WTC11 (cell line): ENCODE measurements at regions not wholly inside any gene's neighbourhood (a gene's known extent, or its start where the extent isn't known, plus 50 kb on each side); places are given as distances from the start of the nearest gene placed in this dataset.

Source experiments
- ATAC-seq: fragments of 200-7000 bp; cut with Tn5 transposase; 2 replicates; pipeline ENCODE4 v1.10.0; 2021; ENCODE audit warnings: mild to moderate bottlenecking, moderate library complexity
- CTCF ChIA-PET: fragments of 300-600 bp; sonication (Branson Sonifier 250); formaldehyde crosslinking; loops from one replicate; lab custom pipeline; 2021; ENCODE audit warnings: antibody characterized with exemption; lab: Charles Lee
- POLR2A ChIA-PET: fragments of 350-600 bp; sonication (Branson Sonifier 250); formaldehyde crosslinking; loops from one replicate; lab custom pipeline; 2021; ENCODE audit warnings: antibody characterized with exemption; lab: Charles Lee
- DNase-seq: peaks from one replicate; pipeline ENCODE4 v3.0.0; 2021; ENCODE audit warnings: low spot score
- H3K27ac Mint-ChIP-seq: 2 replicates; pipeline ENCODE4 v1.8.0; 2021; ENCODE audit warnings: mixed read lengths
- H3K27me3 Mint-ChIP-seq: 2 replicates; pipeline ENCODE4 v1.8.0; 2021; ENCODE audit warnings: low read depth, mild to moderate bottlenecking, moderate library complexity, mixed read lengths
- H3K36me3 Mint-ChIP-seq: 2 replicates; pipeline ENCODE4 v1.8.0; 2021; ENCODE audit warnings: mixed read lengths
- H3K4me1 Mint-ChIP-seq: 2 replicates; pipeline ENCODE4 v1.8.0; 2022; ENCODE audit warnings: mixed read lengths
- H3K4me3 Mint-ChIP-seq: 2 replicates; pipeline ENCODE4 v1.8.0; 2021; ENCODE audit warnings: mild to moderate bottlenecking, moderate library complexity, mixed read lengths
- H3K9me3 Mint-ChIP-seq: 2 replicates; pipeline ENCODE4 v1.8.0; 2021; ENCODE audit warnings: mixed read lengths
- AR ChIP-seq: fragments of 250-450 bp; sonication (Bioruptor Pico); IDR thresholded peaks from 2 replicates; pipeline ENCODE4 v1.9.0; 2021; ENCODE audit warnings: mild to moderate bottlenecking
- ATF1 ChIP-seq: sonication (generic); formaldehyde crosslinking; IDR thresholded peaks from 2 replicates; pipeline ENCODE4 v1.8.1; 2023; ENCODE audit warnings: mild to moderate bottlenecking, moderate library complexity, missing genetic modification reagents
- ATF3 ChIP-seq: sonication (generic); formaldehyde crosslinking; conservative IDR thresholded peaks from 2 replicates; pipeline ENCODE4 v1.8.1; 2022; ENCODE audit warnings: mild to moderate bottlenecking, missing genetic modification reagents
- ELF4 ChIP-seq: sonication (generic); formaldehyde crosslinking; IDR thresholded peaks from 2 replicates; pipeline ENCODE4 v1.8.1; 2022; ENCODE audit warnings: low read depth, mild to moderate bottlenecking, moderate library complexity, missing genetic modification reagents
- EMX1 ChIP-seq: fragments of 250-450 bp; sonication (Bioruptor Pico); IDR thresholded peaks from 2 replicates; pipeline ENCODE4 v1.8.0; 2021; ENCODE audit warnings: mild to moderate bottlenecking
- ESRRA ChIP-seq: sonication (generic); formaldehyde crosslinking; IDR thresholded peaks from 2 replicates; pipeline ENCODE4 v1.8.1; 2022; ENCODE audit warnings: mild to moderate bottlenecking, missing genetic modification reagents, borderline replicate concordance
- FOXJ3 ChIP-seq: sonication (generic); formaldehyde crosslinking; IDR thresholded peaks from 2 replicates; pipeline ENCODE4 v1.9.0; 2021; ENCODE audit warnings: missing genetic modification reagents, mild to moderate bottlenecking, borderline replicate concordance
- GRHL2 ChIP-seq: fragments of 250-450 bp; sonication (Bioruptor Pico); IDR thresholded peaks from 2 replicates; pipeline ENCODE4 v1.8.0; 2022; ENCODE audit warnings: mild to moderate bottlenecking, moderate library complexity; ENCODE audit not compliant: insufficient replicate concordance, severe bottlenecking
- HMGA2 ChIP-seq: fragments of 250-450 bp; sonication (Bioruptor Pico); IDR thresholded peaks from 2 replicates; pipeline ENCODE4 v1.4.0; 2021; ENCODE audit warnings: mild to moderate bottlenecking, moderate library complexity
- IRF1 ChIP-seq: sonication (generic); formaldehyde crosslinking; IDR thresholded peaks from 2 replicates; pipeline ENCODE4 v1.8.0; 2023; ENCODE audit warnings: missing genetic modification reagents
- IRF2 ChIP-seq: sonication (generic); formaldehyde crosslinking; IDR thresholded peaks from 2 replicates; pipeline ENCODE4 v1.8.0; 2022; ENCODE audit warnings: low read depth, missing genetic modification reagents, borderline replicate concordance
- MYBL2 ChIP-seq: sonication (generic); formaldehyde crosslinking; IDR thresholded peaks from 2 replicates; pipeline ENCODE4 v1.8.1; 2023; ENCODE audit warnings: mild to moderate bottlenecking, moderate library complexity, missing genetic modification reagents
- NFYB ChIP-seq: sonication (generic); formaldehyde crosslinking; conservative IDR thresholded peaks from 2 replicates; pipeline ENCODE4 v1.8.0; 2022; ENCODE audit warnings: low read depth, missing genetic modification reagents
- NR1H2 ChIP-seq: sonication (generic); formaldehyde crosslinking; IDR thresholded peaks from 2 replicates; pipeline ENCODE4 v1.9.0; 2021; ENCODE audit warnings: mild to moderate bottlenecking, moderate library complexity, missing genetic modification reagents
- NR2C2 ChIP-seq: sonication (generic); formaldehyde crosslinking; IDR thresholded peaks from 2 replicates; pipeline ENCODE4 v1.8.0; 2022; ENCODE audit warnings: mild to moderate bottlenecking, missing genetic modification reagents
- PRRX2 ChIP-seq: fragments of 250-450 bp; sonication (Bioruptor Pico); IDR thresholded peaks from 2 replicates; pipeline ENCODE4 v1.8.0; 2021; ENCODE audit warnings: mild to moderate bottlenecking
- SP1 ChIP-seq: sonication (generic); formaldehyde crosslinking; conservative IDR thresholded peaks from 2 replicates; pipeline ENCODE4 v1.8.1; 2022; ENCODE audit warnings: missing genetic modification reagents
- TEAD1 ChIP-seq: sonication (generic); formaldehyde crosslinking; IDR thresholded peaks from 2 replicates; pipeline ENCODE4 v1.8.0; 2022; ENCODE audit warnings: mild to moderate bottlenecking, missing genetic modification reagents
- TEAD4 ChIP-seq: sonication (generic); formaldehyde crosslinking; IDR thresholded peaks from 2 replicates; pipeline ENCODE4 v1.8.0; 2022; ENCODE audit warnings: mild to moderate bottlenecking, missing genetic modification reagents
- TP53 ChIP-seq: sonication (generic); formaldehyde crosslinking; IDR thresholded peaks from 2 replicates; pipeline ENCODE4 v1.8.1; 2023; ENCODE audit warnings: mild to moderate bottlenecking, missing genetic modification reagents
- ZBTB43 ChIP-seq: sonication (generic); formaldehyde crosslinking; IDR thresholded peaks from 2 replicates; pipeline ENCODE4 v1.8.1; 2023; ENCODE audit warnings: mild to moderate bottlenecking, missing genetic modification reagents
- ZMAT4 ChIP-seq: fragments of 250-450 bp; sonication (Bioruptor Pico); IDR thresholded peaks from 2 replicates; pipeline ENCODE4 v1.9.0; 2021; ENCODE audit warnings: mild to moderate bottlenecking
- ZNF121 ChIP-seq: sonication (generic); formaldehyde crosslinking; IDR thresholded peaks from 2 replicates; pipeline ENCODE4 v1.8.0; 2023; ENCODE audit warnings: missing genetic modification reagents
- ZNF317 ChIP-seq: sonication (generic); formaldehyde crosslinking; IDR thresholded peaks from 2 replicates; pipeline ENCODE4 v1.8.1; 2023; ENCODE audit warnings: low read depth, mild to moderate bottlenecking, moderate library complexity, missing genetic modification reagents, borderline replicate concordance
- ZNF532 ChIP-seq: fragments of 250-450 bp; sonication (Bioruptor Pico); IDR thresholded peaks from 2 replicates; pipeline ENCODE4 v1.9.0; 2021; ENCODE audit warnings: mild to moderate bottlenecking, borderline replicate concordance

- TF ChIP-seq ZNF532, result no peak
- no peak for TF ChIP-seq ESRRA
- TF ChIP-seq HMGA2 (CRISPR knock-in tag), result no peak
- TF ChIP-seq NR1H2 (CRISPR knock-in tag), result no peak
- TF ChIP-seq IRF1 (CRISPR knock-in tag), result no peak
- no peak for TF ChIP-seq FOXJ3
These were observed 235.5 kb upstream of the ACVR2A start (continued) for GRCh38 chr2:147609301-147609700.

- Mint-ChIP-seq H3K27ac (no peak overlapping the region), H3K36me3 (peaks cover 3% of the 10 kb centered on the region; the same call in 1 of the 2 replicates), H3K27me3 (peaks cover 3% of the 10 kb centered on the region; the same call in 1 of the 2 replicates), H3K4me1 (peaks cover 24% of the 10 kb centered on the region), H3K9me3 (peaks cover 12% of the 10 kb centered on the region), H3K4me3 (no peak overlapping the region)
- CTCF ChIA-PET, result no interaction called here
- POLR2A ChIA-PET, result no interaction called here
- TF ChIP-seq ZMAT4 (CRISPR knock-in tag), result no peak
- no peak for TF ChIP-seq ATF1 (CRISPR knock-in tag)
- no peak for TF ChIP-seq ZBTB43
- no peak for TF ChIP-seq TEAD1 (CRISPR knock-in tag)
- TF ChIP-seq AR (CRISPR knock-in tag), result no peak
- TF ChIP-seq MYBL2, result no peak
- no peak for TF ChIP-seq IRF2 (CRISPR knock-in tag)
- TF ChIP-seq SP1 (CRISPR knock-in tag), result no peak
- TF ChIP-seq TP53 (CRISPR knock-in tag), result no peak
- TF ChIP-seq NR2C2 (CRISPR knock-in tag), result no peak
- TF ChIP-seq ATF3 (CRISPR knock-in tag), result no peak
- no peak for TF ChIP-seq ELF4 (CRISPR knock-in tag)
- TF ChIP-seq ZNF121 (CRISPR knock-in tag), result no peak
- no peak for TF ChIP-seq EMX1 (CRISPR knock-in tag)
- no peak for TF ChIP-seq NFYB (CRISPR knock-in tag)
- TF ChIP-seq PRRX2 (CRISPR knock-in tag), result no peak
- no peak for TF ChIP-seq IRF1 (CRISPR knock-in tag)
- TF ChIP-seq ZNF317, result no peak
- TF ChIP-seq TEAD4, result no peak
- no peak for TF ChIP-seq GRHL2 (CRISPR knock-in tag)
- no peak for DNase-seq
- no peak for ATAC-seq
These were observed 237.4 kb upstream of the ACVR2A start for GRCh38 chr2:147607379-147607778.
